ENCODE measurements at regions not wholly inside any gene's neighbourhood (a gene's known extent, or its start where the extent isn't known, plus 50 kb on each side); places are given as distances from the start of the nearest gene placed in this dataset.
"Not testable (repeated sequence)": the region's sequence is repeated elsewhere in the genome, so short reads cannot be mapped to it uniquely, and the experiment has no call there.

- no peak for TF ChIP-seq CTCF (IDR thresholded peaks at IDR 0.05)
- no peak overlapping the region for H3K27ac ChIP-seq
- no peak for DNase-seq (ENCODE audit: low spot score)
- no peak overlapping the region for H3K4me3 ChIP-seq
Measured at GRCh38 chr20:52305024-52305645, 113.6 kb upstream of the ZFP64 start.

DNA sequence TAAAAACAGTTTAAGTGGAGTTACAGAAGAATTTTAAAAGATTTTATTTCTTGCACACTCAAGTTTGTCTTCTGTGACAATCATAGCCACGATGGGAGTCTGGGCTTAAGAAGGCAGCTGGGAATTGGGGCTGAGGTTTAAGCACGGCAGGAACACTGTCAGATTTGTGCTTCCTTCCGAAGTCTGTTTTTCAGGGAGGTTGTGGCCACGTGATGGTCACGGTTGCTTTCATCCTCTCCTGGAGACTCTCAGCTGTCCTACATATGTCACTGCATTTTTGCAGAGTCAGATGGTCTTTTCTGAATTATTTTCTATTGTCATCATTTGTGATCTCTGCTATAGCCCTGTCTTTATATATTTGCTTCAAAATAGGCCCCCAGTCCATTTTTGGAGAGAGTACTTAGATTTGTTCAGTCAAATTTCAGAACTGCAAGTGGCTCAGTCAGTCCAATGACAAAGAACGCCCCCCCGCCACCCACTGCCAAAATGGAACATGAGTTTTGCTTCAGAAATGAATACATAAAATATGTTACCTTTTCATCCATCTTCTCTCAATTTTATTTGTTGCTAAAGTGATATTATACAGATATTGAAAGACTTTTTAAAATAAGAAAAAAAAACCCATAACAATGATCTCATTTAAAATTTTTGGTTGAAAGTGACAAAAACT is 111.8 kb upstream of the ZFP64 start:
- no peak overlapping the region for H3K27ac ChIP-seq

GRCh38 chr20:52302736-52303135 is 111.2 kb upstream of the ZFP64 start:
- no peak for TF ChIP-seq CTCF (IDR thresholded peaks at IDR 0.05)
- H3K27ac ChIP-seq: no peak overlapping the region
- no peak for DNase-seq (ENCODE audit: low spot score)
- no peak overlapping the region for H3K4me3 ChIP-seq

More for the DNA sequence above, 111.8 kb upstream of the ZFP64 start:
- TF ChIP-seq CTCF (IDR thresholded peaks at IDR 0.05): no peak
- DNase-seq (ENCODE audit: low spot score): no peak
- no peak overlapping the region for H3K4me3 ChIP-seq

DNA sequence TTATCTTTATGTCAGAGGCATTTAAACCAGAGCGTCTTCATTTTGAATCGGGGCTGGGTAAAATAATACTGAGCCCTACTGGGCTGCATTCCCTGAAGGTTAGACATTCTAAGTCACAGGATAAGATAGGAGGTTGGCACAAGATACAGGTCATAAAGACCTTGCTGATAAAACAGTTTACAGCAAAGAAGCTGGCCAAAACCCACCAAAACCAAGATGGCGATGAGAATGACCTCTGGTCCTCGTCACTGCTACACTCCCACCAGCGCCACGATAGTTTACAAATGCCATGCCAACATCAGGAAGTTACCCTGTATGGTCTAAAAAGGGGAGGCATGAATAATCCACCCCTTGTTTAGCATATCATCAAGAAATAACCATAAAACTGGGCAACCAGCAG is 110.5 kb upstream of the ZFP64 start:
- not testable (repeated sequence) for DNase-seq (ENCODE audit: low spot score); H3K27ac ChIP-seq; H3K4me3 ChIP-seq

DNA sequence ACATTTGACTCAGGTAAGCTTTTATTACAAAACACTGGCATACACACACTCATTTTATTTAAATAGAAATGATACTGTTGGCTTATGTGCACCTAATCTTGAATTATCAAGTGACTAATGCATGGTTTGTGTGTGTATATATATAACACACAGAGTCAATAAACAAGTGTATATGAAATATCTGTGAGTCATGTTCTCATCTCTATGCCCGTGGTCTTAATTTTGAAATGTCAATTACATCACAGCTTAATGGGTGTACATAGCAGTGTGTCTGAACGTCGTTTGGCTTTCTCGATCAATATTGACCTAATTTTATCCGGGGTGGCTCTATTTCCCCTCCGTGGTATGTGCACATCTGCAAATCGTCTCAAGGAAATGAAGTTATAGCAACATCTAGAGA is 104.0 kb upstream of the ZFP64 start:
- Histone ChIP-seq H3K4me3 (no peak overlapping the region), H3K27ac (no peak overlapping the region)
- no peak for DNase-seq (ENCODE audit: low spot score)
- TF ChIP-seq CTCF (IDR thresholded peaks at IDR 0.05): no peak

- DNase-seq (ENCODE audit: low spot score): no peak
- no peak overlapping the region for H3K4me3 ChIP-seq
- no peak for TF ChIP-seq CTCF (IDR thresholded peaks at IDR 0.05)
- no peak overlapping the region for H3K27ac ChIP-seq
Measured at GRCh38 chr20:52294106-52294628, 102.6 kb upstream of the ZFP64 start.

DNA sequence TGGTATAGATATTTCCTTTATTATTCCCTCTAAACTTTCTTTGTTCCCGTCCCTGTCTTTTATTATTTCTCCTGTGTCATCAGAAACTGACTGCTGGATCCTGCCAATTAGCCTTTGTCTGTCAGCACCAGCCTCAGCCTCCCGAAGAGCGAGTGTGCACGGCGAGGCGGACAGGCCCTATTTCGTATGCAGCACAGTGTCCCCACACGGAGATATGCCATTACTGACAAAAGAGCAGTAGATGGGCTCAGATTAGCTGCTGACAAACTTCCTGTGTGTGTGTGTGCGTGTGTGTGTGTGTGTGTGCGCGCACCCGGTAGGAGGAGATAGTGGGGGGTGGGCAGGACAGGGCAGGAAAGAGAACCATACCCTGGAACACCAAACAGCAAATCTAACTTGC is 99.5 kb upstream of the ZFP64 start:
- Histone ChIP-seq H3K4me3 (no peak overlapping the region), H3K27ac (no peak overlapping the region)
- TF ChIP-seq CTCF (IDR thresholded peaks at IDR 0.05): no peak
- no peak for DNase-seq (ENCODE audit: low spot score)

Measured in coronary artery (tissue), 2 donors.